ENCODE measurements at regions not wholly inside any gene's neighbourhood (a gene's known extent, or its start where the extent isn't known, plus 50 kb on each side); places are given as distances from the start of the nearest gene placed in this dataset.

DNA sequence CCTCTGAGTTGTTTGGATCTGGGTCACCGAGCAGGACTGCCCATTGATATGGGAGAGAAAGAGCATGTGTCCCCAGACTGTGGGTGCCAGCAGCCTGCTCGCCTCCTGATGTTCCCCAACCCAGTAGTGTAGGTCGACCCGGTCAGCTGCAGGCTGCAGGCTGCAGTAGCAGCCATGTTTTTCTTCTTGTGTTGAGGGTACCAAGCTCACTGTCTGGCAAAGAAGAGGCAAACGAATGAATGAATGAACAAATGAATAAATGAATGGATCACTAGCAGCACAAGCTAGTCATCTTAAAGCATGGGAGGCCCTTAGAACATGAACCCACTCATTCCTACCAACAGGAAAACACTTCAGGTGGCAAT is 293.2 kb downstream of the SOX9 start:
- no peak for DNase-seq

- no peak for DNase-seq
Observed at GRCh38 chr17:72414967-72415853, 294.4 kb downstream of the SOX9 start.

DNA sequence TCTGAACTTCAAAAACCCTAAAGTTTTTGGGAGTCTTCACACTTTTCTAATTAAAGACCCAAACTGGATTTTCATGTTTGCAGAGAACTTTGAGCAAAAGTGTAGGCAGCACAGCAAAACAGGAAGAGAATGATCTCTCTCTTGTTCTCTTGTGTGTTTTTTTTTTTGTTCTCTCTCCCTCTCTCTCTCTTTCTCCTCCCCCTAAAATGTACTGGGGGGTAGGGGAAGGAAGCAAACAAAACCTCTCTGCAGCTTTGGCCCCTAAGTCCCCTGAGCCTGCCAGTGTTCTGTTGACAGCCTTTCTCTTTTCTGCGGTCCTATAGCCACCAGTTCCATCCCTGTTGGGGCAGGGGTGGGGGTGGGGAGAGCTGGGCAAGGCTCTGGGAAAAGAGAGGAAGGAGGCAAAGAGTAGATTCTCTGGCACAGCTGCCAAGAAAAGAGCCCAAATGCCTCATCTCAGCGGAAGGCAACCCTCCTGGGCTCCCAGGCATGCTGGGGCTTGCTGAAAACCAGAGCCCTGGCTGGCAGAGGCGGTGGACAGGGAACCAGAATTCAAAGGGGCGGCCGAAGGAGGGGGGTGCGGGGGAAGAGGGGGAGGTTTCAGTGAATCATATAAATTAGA is 295.3 kb downstream of the SOX9 start:
- DNase-seq: peak; percentile 32

DNA sequence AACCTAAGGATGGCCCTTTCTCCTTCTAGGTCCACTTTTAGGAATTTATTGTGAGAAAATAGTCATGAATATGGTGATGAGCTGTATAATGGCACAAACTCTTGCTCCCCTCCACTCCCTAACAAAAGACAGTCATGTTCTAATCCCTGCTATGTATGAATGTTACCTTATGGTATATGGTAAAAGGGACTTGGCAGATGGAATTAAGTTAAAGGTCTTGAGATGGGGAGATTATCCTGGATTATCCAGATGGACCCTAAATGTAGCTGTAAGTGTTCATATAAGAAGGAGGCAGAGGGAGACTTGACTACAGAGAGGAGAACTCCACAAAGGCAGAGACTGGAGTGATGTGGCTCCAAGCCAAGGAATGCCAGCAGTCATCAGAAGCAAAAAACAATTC is 296.1 kb downstream of the SOX9 start:
- DNase-seq: no peak

DNA sequence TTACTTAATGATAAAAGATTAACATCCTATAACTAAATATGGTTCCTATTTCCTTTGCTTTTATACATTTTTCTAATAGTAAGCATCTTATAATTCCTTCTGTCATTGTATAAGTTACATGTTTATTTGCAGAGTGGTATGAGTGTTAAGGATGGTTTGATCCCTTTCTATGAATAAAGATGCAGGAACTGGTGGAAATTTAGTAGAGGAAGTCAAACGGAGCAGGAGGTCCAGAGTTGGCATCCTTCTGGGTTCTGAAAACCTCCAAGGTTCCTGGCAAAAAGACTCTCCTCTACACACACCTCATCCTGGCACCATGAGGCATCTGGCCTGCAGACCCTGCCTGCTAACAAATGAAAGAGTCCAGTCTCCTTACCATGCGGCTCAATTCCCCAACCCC is 296.8 kb downstream of the SOX9 start:
- no peak for DNase-seq

GRCh38 chr17:72419866-72420774 is 299.3 kb downstream of the SOX9 start:
- no peak for DNase-seq

GRCh38 chr17:72420775-72421127 is 299.9 kb downstream of the SOX9 start:
- no peak for DNase-seq

DNA sequence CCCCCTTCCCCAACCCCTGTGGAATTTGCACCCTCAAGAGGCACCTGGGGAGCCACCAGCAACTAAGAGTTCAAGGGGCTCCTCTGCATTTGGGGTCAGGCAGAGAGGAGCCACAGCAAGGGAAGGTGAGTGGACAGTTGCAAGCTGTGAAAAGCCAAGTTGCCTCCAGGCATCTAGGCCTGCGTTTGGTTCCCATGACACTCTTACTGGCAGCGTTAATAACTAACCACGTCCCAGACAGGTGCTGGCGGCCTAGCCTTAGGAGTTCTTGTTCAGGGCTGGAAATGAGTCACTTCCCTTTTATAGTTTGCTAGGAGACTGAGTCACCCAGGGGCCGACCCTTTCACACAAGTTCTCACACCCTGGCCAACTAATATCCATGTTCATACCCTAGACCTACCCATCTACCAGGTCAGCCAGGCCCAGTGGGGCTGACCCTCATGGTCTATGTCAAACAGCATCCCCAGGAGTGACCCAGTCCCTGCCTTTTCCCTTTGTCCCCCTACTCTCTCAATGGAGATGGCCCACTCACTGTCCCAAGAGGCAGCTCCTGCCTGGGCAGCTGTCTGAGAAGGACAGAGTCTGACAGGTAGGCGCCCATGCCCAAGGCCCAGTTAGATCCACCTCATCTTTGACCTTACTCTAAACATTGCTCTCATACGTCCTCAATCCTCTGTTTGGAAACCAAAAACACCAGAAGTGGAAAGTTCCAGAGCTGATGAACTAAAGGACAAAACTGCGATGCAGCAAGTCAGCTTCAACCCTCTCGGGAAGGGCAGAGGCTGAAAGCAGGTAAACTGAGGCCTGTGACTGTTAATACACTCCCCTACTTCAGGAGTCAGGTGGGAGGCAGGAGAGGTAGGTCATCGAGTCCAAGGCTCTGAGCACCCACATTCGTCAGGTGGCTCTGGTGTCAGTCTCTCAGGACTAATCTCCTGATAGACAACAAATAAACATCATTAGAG is 300.6 kb downstream of the SOX9 start:
- DNase-seq: no peak

- DNase-seq: no peak
Observed at GRCh38 chr17:72422204-72422504, 301.3 kb downstream of the SOX9 start.

DNA sequence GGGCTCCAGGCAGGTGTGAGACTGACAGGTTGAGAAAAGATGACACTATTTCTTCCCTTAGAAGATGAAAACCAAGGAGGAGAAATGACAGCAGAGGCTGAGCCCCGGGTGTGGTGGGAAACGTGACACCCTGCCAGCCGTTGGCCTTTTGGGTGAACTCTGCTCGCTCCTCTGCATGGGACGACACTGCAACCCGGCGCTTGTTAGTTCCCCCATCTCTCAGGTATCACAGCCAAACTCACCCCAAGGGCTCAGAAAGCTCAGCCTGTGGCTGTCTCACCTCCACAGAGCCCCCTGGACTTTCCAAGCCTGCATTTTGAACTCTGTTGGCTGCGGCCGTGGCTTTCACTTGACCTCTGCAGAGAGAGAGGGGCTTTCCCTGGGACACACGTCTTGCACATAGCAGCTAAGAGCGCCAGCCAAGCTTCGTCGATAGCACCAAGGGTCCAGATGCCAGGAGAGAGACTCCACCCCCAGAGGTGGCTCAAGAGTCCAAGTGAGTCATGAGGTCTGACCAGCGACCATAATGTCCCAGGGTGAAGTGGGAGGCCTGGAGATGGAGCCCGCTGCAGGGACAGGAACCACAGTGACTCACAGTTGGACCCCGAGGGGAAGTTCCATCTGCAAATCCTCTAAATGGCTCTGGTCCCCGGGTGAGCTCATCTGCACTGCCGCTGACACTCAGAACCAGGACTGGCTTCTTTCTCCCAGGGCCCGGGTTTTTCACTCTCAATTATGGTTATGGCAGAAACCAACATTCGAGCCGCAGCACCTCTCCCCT is 301.9 kb downstream of the SOX9 start:
- DNase-seq: no peak

GRCh38 chr17:72423286-72423589 is 302.4 kb downstream of the SOX9 start:
- DNase-seq: no peak

GRCh38 chr17:72423718-72424117 is 302.9 kb downstream of the SOX9 start:
- no peak for DNase-seq

- DNase-seq: no peak
Observed at GRCh38 chr17:72424505-72425117, 303.8 kb downstream of the SOX9 start.

GRCh38 chr17:72425133-72425793 is 304.4 kb downstream of the SOX9 start:
- DNase-seq: no peak

DNA sequence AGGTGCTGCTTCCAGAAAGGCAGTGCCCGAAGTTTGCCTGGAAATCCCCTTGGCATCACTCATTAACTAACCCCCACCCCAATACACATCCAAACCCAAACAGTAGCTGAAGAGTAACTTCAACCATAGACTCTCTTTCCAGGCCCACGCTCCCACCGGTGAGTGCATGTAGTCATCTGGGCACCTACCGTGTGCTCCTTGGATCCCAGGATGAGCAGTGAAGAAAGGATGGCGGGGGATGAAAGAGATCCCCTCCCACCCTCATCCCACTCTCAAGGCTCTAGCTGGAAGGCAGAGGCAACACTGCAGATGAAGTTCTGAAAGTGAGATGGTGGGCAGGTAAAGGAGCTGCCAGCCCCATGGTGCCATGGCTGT is 305.0 kb downstream of the SOX9 start:
- DNase-seq: no peak

DNA sequence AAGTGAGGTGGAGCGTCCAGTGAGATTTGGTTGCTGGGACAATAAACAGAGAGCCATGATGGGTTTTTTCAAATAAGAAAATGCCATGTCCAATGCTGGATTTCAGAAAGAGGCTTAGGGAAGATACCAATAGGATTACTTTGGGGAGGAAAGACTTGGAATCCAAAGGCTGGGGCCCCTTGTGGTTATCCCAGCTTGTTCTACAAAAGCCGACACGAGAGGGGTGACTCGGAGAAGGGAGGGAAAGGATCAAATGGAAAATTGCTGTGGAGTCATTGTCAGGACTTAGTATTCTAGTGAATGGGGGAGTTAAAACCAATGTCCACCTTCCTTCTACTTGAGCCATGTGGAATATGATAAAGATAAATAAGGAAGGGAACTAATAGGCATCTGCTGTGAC is 305.5 kb downstream of the SOX9 start:
- no peak for DNase-seq

DNA sequence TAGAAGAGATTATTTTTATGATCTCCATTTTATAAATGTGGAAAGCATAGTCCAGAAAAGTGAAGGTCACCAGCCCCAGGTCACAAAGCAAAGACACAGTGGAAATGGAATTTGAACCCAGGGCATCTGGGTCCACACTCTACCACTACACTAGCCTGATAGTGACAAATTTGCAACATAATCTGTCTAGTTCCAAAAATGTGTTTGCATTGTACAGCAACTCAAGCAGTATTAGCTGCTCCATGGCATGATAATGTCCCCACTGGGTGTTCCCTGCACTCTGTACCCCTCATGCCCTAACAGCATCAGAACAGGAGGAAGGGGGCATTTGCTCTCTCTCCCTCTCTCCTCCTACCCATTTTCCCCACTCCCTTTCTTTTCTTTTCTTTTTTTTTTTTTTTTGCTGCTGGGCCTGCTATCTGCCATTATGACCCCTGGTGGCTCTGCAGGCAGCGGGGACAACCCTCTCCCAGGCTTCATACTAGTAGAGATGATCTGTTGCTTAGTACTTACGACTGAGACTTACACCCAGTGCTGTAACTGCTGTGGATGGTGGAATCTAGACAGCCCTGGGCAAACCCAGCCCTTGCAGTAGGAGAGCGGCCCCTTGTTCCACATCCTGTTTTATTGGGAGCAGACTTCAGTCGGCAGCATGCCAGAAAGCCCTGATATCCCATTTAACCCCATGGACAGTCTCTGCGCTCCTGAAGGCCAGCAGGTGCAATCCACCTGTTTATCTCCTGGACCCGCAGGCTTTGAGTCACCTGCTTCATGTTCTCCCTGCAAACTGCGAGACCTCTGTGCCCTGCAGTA is 306.3 kb downstream of the SOX9 start:
- peak; percentile 71 for DNase-seq

DNA sequence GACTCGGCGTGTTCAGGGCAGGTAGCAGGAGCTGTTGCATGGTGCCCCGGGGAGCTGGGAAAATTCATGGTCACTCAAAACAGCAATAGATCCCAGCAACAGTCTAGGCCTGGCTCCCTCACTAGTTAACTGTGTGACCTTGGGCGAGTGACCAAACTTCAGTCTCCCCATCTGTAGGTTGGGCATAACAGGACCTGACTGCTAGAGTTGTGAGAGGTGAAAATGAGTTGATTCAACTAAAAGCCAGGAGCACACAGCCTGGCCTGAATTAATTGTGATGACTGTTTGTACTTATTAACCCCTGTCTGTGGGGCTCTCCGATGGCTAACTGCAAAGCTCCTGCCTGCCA is 306.9 kb downstream of the SOX9 start:
- no peak for DNase-seq

- no peak for DNase-seq
Observed at GRCh38 chr17:72429066-72429638, 308.3 kb downstream of the SOX9 start.
